AG09309 (cell line): ENCODE measurements at regions not wholly inside any gene's neighbourhood (a gene's known extent, or its start where the extent isn't known, plus 50 kb on each side); places are given as distances from the start of the nearest gene placed in this dataset.
"Not testable (repeated sequence)": the region's sequence is repeated elsewhere in the genome, so short reads cannot be mapped to it uniquely, and the experiment has no call there.

Experiments
- DNase-seq: peaks from one replicate; pipeline ENCODE4 v3.0.0-alpha.2; 2010; ENCODE audit warnings: low read depth
- H3K4me3 ChIP-seq: 2 replicates; pipeline ENCODE4 v1.5.1; 2011; ENCODE audit warnings: mild to moderate bottlenecking, low read depth, low read length, moderate library complexity; ENCODE audit not compliant: control insufficient read depth
- TF ChIP-seq, protein P1 (sequence below): IDR thresholded peaks from 2 replicates; pipeline ENCODE4 v1.5.1; 2011; ENCODE audit warnings: mild to moderate bottlenecking, low read depth, low read length, inconsistent platforms; ENCODE audit not compliant: insufficient read depth, control insufficient read depth; ENCODE audit errors: missing control alignments

DNA sequence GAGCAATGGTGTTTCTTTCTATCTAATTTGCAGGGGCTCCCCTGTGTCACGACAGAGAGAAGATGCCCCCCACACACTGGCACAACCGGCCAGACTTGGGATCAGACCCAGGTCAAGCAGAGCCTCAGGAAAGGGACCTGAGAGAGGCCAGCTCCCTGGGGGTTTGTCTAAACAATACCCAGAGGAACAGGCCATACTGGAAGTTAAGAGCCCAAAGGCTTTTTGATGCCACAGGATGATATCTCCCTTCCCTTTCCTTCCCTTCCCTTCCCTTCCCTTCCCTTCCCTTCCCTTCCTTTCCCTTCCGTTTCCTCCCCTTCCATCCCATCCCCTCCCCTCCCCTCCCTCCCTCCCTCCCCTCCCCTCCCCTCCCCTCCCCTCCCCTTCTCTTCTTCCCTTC lies 139.2 kb downstream of the ARL4C start:
- TF ChIP-seq, protein P1, sequence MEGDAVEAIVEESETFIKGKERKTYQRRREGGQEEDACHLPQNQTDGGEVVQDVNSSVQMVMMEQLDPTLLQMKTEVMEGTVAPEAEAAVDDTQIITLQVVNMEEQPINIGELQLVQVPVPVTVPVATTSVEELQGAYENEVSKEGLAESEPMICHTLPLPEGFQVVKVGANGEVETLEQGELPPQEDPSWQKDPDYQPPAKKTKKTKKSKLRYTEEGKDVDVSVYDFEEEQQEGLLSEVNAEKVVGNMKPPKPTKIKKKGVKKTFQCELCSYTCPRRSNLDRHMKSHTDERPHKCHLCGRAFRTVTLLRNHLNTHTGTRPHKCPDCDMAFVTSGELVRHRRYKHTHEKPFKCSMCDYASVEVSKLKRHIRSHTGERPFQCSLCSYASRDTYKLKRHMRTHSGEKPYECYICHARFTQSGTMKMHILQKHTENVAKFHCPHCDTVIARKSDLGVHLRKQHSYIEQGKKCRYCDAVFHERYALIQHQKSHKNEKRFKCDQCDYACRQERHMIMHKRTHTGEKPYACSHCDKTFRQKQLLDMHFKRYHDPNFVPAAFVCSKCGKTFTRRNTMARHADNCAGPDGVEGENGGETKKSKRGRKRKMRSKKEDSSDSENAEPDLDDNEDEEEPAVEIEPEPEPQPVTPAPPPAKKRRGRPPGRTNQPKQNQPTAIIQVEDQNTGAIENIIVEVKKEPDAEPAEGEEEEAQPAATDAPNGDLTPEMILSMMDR: no peak
- no peak for DNase-seq
- H3K4me3 ChIP-seq: no peak overlapping the region

DNA sequence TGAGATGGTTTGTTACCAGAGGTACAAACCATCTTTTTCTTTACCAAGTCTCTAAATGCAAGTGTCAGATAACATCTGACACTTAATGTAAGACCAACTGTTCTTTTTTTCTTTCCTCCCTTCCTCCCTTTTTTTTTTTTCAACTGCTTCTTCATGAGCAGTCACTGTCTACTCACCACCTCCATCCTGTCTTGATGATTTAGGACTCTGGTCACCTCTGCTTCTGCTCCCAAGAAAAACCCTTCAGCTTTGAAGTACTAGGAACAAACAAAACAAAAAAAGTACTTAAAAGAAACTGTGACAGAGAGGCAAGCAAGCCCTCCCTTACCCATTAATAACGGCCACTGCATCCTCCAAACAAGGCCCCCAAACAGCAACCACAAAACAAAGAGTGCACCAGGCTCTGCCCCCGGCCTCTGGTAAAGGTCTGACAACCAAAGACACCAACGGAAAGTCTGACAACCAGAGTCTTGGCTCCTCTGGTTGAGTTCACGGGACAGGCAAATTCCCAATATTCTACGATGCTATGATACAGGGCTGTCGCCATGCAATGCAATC lies 141.0 kb downstream of the ARL4C start:
- DNase-seq: no peak
- no peak overlapping the region for H3K4me3 ChIP-seq
- TF ChIP-seq, protein P1: no peak

DNA sequence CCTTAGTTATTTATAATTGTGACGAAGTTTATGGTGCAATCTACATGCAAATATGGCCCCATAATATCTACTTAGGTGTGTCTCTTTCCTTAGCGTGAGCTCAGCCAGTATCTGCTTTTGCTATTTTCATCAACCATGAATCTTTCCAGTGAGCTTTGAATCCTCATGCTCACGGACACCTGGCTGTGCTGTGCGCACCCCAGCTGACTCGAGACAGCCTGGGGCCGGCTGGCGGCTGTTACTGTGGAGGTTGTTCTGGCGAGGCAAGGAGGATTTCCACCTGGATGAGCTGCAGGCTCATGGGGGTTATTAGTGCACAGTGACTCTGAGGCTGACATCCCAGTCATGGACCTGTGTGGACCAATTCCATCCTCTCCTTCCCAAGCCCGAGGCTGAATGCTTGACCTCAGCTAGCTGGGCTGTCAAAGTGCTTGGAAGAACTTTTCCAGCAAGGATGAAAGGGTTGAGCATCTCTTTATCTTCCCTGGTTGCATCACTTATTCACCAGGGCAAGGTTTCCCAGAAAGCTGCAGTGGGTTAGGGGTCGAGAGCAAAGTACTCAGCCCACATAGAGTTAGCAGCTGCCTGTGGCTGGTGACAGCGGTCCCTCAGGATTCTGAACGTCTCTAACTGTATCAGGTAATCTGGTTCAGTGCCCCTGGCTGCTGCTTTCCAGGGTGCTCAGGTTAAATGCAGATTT lies 141.7 kb downstream of the ARL4C start:
- TF ChIP-seq, protein P1: no peak
- DNase-seq: no peak
- no peak overlapping the region for H3K4me3 ChIP-seq

DNA sequence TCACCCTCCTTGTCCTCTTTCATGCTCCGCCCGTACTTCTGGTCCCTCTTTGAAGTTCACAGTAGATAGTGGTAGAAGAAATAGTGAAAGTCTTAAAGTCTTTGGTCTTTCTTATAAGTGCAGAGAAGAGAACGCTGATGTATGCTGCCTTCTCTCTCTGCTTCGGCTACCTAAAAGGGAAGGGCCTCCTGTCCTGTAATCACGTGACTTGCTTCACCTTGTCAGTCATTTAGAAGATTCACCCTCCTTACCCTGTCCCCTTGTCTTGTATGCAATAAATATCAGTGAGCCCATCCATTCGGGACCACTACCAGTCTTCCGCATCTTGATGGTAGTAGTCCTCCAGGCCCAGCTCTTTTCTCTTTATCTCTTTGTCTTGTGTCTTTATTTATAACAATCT lies 144.6 kb downstream of the ARL4C start:
- TF ChIP-seq, protein P1: no peak
- no peak overlapping the region for H3K4me3 ChIP-seq
- DNase-seq: no peak

DNA sequence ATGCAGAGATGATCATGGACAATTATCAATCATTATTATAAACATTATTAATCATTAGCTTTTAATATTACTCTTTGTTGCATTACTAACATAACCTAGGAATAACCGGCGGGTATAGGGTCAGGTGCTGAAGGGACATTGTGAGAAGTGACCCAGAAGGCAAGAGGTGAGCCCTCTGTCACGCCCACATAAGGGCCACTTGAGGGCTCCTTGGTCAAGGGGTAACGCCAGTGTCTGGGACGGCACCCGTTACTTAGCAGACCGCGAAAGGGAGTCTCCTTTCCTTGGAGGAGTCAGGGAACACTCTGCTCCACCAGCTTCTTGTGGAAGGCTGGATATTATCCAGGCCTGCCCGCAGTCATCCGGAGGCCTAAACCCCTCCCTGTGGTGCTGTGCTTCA lies 145.0 kb downstream of the ARL4C start:
- H3K4me3 ChIP-seq, DNase-seq: not testable (repeated sequence)

DNA sequence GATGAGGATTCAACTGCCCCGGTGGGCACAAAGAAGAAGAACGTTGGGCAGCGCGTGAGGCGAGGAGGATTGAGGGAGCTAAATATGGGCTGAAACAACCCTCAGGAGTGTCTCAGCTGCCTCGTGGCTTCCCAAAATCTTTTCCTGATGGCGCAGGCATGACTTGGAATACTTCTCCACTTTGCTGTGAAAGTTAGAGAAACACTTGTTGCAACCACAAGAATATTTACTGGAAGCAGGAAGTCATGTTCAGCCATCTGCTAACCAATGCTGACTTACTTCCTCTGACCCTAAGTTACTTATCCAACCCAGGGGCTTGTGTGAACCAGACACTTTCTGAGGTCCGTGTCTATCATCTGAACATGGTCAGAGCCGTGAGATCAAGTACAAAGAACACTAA lies 148.8 kb downstream of the ARL4C start:
- TF ChIP-seq, protein P1: no peak
- no peak for DNase-seq
- no peak overlapping the region for H3K4me3 ChIP-seq

DNA sequence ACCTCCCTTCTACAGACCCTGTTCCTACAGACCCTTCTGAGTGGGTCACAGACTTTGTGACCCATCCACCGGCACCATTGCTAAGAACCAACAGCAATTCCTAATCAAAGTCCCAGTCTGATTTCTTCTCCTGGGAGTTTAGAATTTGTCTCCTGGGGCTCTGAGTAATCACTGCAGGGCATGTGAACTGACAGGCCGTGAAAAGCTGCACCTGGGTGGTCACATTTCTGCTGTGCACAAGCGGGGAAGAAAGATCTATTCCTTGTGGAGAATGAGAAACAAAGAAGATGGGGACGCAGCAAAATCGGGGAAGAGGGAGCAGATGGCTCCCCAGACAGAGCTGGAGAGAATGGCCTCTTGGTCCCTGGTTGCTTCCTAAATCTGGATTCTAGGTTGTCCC lies 151.0 kb downstream of the ARL4C start:
- no peak for DNase-seq
- no peak overlapping the region for H3K4me3 ChIP-seq
- TF ChIP-seq, protein P1: no peak
